ENCODE measurements at regions not wholly inside any gene's neighbourhood (a gene's known extent, or its start where the extent isn't known, plus 50 kb on each side); places are given as distances from the start of the nearest gene placed in this dataset.

DNA sequence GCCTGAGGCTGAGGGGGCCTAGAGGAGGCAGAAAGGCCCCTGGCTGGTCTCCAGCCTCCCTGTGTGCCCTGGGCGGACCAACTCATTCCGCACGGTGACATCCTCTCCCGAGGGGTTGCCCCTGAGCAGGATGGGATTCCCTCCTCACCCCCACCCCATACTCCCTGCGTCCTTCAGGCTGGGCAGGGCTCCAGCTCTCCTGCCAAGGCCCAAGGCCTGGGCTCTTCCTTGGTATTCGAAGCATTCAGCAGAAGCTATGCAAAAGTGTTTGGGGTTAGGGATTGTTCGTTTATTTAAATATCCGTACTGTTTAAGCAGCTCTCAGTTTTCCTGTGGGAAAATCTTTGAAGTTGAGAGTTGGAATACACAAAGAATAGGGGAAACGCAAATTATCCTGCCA lies 113.1 kb upstream of the RAB12 start:
- H3F3A ChIP-seq (ENCODE audit: control insufficient read depth, insufficient read depth): no peaks in the 10 kb centered on the region
- no peaks in the 10 kb centered on the region for H4K20me1 ChIP-seq (ENCODE audit: control insufficient read depth, insufficient read depth, low read depth, low read length)
- H3K9me3 ChIP-seq (ENCODE audit: control insufficient read depth, insufficient read depth, low read length): no peaks in the 10 kb centered on the region
- no peaks in the 10 kb centered on the region for H3K4me1 ChIP-seq (ENCODE audit: control insufficient read depth, low read length)
- H3K36me3 ChIP-seq (ENCODE audit: control insufficient read depth, low read length): no peaks in the 10 kb centered on the region
- H3K27me3 ChIP-seq (ENCODE audit: control insufficient read depth, low read length): peaks cover 15% of the 10 kb centered on the region
- no peaks in the 10 kb centered on the region for H3K9me2 ChIP-seq (replicated peaks; ENCODE audit: control insufficient read depth, low read length)
- no peak overlapping the region for H3K4me3 ChIP-seq (ENCODE audit: low read length)
- H3K27ac ChIP-seq (ENCODE audit: low read depth, low read length): no peak overlapping the region
- TF ChIP-seq, protein P1, sequence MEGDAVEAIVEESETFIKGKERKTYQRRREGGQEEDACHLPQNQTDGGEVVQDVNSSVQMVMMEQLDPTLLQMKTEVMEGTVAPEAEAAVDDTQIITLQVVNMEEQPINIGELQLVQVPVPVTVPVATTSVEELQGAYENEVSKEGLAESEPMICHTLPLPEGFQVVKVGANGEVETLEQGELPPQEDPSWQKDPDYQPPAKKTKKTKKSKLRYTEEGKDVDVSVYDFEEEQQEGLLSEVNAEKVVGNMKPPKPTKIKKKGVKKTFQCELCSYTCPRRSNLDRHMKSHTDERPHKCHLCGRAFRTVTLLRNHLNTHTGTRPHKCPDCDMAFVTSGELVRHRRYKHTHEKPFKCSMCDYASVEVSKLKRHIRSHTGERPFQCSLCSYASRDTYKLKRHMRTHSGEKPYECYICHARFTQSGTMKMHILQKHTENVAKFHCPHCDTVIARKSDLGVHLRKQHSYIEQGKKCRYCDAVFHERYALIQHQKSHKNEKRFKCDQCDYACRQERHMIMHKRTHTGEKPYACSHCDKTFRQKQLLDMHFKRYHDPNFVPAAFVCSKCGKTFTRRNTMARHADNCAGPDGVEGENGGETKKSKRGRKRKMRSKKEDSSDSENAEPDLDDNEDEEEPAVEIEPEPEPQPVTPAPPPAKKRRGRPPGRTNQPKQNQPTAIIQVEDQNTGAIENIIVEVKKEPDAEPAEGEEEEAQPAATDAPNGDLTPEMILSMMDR (IDR thresholded peaks at IDR 0.05; ENCODE audit: low read depth, low read length, poor library complexity, severe bottlenecking): no peak
- TF ChIP-seq EZH2phosphoT487 (IDR thresholded peaks at IDR 0.05; ENCODE audit: borderline replicate concordance, low read length): no peak
- H3K79me2 ChIP-seq (ENCODE audit: control insufficient read depth, low read length): no peaks in the 10 kb centered on the region
- H3K4me2 ChIP-seq (ENCODE audit: low read length): no peak overlapping the region

DNA sequence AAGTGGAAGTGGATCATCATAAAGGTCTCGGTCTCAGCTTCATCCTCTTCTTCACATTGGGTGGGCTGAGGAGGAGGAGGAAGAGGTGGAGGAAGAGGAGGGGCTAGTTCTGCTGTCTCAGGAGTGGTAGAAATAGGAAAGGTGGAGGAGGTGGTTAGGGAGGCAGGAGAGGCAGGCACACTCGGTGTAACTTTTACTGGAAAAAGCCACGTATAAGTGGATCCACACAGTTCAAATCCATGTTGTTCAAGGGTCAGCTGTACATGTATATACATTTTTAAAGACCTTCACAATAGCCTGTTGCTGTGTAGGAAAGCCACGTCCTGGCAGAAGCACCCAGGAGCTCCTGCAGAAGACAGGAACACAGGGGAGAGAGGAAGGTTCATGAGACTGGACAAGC lies 110.3 kb upstream of the RAB12 start:
- no peaks in the 10 kb centered on the region for H3K4me1 ChIP-seq (ENCODE audit: control insufficient read depth, low read length)
- peaks cover 3% of the 10 kb centered on the region for H3K27me3 ChIP-seq (ENCODE audit: control insufficient read depth, low read length)
- no peak overlapping the region for H3K27ac ChIP-seq (ENCODE audit: low read depth, low read length)
- H4K20me1 ChIP-seq (ENCODE audit: control insufficient read depth, insufficient read depth, low read depth, low read length): no peaks in the 10 kb centered on the region
- H3K36me3 ChIP-seq (ENCODE audit: control insufficient read depth, low read length): no peaks in the 10 kb centered on the region
- no peak overlapping the region for H3K4me3 ChIP-seq (ENCODE audit: low read length)
- H3F3A ChIP-seq (ENCODE audit: control insufficient read depth, insufficient read depth): no peaks in the 10 kb centered on the region
- no peaks in the 10 kb centered on the region for H3K9me3 ChIP-seq (ENCODE audit: control insufficient read depth, insufficient read depth, low read length)
- H3K4me2 ChIP-seq (ENCODE audit: low read length): no peak overlapping the region
- TF ChIP-seq, protein P1 (IDR thresholded peaks at IDR 0.05; ENCODE audit: low read depth, low read length, poor library complexity, severe bottlenecking): no peak
- no peak for TF ChIP-seq EZH2phosphoT487 (IDR thresholded peaks at IDR 0.05; ENCODE audit: borderline replicate concordance, low read length)
- H3K79me2 ChIP-seq (ENCODE audit: control insufficient read depth, low read length): no peaks in the 10 kb centered on the region
- H3K9me2 ChIP-seq (replicated peaks; ENCODE audit: control insufficient read depth, low read length): no peaks in the 10 kb centered on the region

DNA sequence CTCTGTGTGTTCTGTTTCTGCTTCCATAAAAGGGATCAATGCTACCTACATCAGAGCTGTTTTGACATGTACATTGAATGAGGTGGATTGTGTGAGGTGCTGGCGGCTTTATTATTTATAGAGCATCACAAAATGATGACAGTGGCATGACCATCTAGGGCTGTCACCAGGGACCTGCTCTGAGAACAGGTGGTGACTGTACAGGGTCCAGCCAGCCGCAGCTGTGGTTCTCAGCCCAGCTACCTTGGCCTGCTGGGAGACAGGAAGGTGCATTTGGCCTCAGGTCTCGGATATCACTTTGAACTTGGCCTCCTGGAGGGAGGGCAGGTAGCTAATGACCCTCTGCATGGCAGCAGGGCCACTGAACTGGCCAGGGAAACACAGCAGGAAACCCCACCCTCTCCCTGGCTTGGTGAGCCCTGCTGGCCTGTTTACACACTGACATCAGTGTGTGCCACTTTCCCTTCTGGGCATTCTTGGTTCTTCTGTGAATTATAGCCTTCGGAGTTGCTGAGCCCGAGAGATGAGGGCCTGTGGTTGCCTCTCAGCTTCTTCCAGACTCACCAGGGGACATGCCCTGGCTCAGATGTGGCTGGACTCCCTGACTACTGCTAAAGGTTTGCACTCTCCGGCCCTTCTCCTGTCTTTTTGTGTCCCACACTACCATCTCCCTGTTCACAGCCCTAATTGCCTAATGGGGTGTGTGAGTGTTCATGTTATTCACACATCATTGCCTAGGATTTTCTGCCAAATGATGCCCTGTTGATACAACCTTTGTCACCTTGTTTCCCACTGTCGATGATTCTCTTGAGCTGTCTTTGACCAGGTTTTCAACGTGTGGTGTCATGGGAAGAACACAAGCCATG lies 109.2 kb upstream of the RAB12 start:
- no peaks in the 10 kb centered on the region for H3K79me2 ChIP-seq (ENCODE audit: control insufficient read depth, low read length)
- TF ChIP-seq, protein P1 (IDR thresholded peaks at IDR 0.05; ENCODE audit: low read depth, low read length, poor library complexity, severe bottlenecking): no peak
- H3K4me3 ChIP-seq (ENCODE audit: low read length): no peak overlapping the region
- no peaks in the 10 kb centered on the region for H4K20me1 ChIP-seq (ENCODE audit: control insufficient read depth, insufficient read depth, low read depth, low read length)
- peaks cover 3% of the 10 kb centered on the region for H3K27me3 ChIP-seq (ENCODE audit: control insufficient read depth, low read length)
- no peaks in the 10 kb centered on the region for H3F3A ChIP-seq (ENCODE audit: control insufficient read depth, insufficient read depth)
- H3K27ac ChIP-seq (ENCODE audit: low read depth, low read length): no peak overlapping the region
- H3K4me2 ChIP-seq (ENCODE audit: low read length): no peak overlapping the region
- no peaks in the 10 kb centered on the region for H3K9me3 ChIP-seq (ENCODE audit: control insufficient read depth, insufficient read depth, low read length)
- no peaks in the 10 kb centered on the region for H3K4me1 ChIP-seq (ENCODE audit: control insufficient read depth, low read length)
- no peaks in the 10 kb centered on the region for H3K9me2 ChIP-seq (replicated peaks; ENCODE audit: control insufficient read depth, low read length)
- no peaks in the 10 kb centered on the region for H3K36me3 ChIP-seq (ENCODE audit: control insufficient read depth, low read length)

All from DOHH2 (cell line).